ENCODE measurements at regions not wholly inside any gene's neighbourhood (a gene's known extent, or its start where the extent isn't known, plus 50 kb on each side); places are given as distances from the start of the nearest gene placed in this dataset.

- TF ChIP-seq CTCF (IDR thresholded peaks at IDR 0.05) (no peak), EP300 (IDR thresholded peaks at IDR 0.05) (no peak), POLR2A (IDR thresholded peaks at IDR 0.05; ENCODE audit: low read depth) (no peak)
Measured at GRCh38 chr14:97536421-97536820, 739.2 kb downstream of the VRK1 start.
